ENCODE measurements at regions not wholly inside any gene's neighbourhood (a gene's known extent, or its start where the extent isn't known, plus 50 kb on each side); places are given as distances from the start of the nearest gene placed in this dataset.

DNA sequence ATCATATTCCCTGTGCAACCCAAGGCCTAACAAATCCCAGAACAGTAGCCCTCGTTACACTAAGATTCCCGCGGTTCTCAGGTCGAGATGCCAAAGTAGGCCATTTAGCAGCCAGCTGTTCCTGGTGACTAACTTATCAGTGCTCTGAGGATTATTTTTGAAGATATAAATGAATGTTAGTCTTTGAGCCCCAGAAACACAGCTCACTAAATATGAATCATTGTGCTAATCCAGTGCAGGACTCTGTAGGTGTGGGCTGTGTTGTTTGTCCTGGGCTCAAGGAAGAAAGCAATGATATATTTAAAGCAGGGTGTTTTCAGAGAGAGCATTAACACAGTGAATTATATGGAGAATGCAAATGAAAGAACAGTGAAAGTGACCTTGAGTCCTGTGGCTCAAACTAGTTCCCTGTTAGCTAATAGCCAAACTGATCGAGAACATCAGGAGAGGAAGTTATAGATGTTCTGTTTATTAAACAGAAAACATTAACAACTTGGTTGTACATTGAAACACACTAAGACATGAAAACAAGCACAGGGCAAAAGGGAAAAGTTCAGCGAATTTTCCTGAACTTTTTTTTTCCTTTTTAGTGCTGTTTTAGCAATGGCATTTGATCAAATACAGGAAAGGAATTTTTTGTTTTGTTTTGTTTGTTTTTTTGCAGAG lies 228.3 kb downstream of the RNF152 start:
- no peak overlapping the region for H3K27ac ChIP-seq
- peaks cover 0 to 7% (median 0%) of the 10 kb centered on the region in 4 donors for H3K4me1 ChIP-seq
- no peak overlapping the region for H3K4me3 ChIP-seq
- intact Hi-C loops (cut with DNase I; ENCODE audit: low total_unique reads): no loop called here
- TF ChIP-seq, protein P1, sequence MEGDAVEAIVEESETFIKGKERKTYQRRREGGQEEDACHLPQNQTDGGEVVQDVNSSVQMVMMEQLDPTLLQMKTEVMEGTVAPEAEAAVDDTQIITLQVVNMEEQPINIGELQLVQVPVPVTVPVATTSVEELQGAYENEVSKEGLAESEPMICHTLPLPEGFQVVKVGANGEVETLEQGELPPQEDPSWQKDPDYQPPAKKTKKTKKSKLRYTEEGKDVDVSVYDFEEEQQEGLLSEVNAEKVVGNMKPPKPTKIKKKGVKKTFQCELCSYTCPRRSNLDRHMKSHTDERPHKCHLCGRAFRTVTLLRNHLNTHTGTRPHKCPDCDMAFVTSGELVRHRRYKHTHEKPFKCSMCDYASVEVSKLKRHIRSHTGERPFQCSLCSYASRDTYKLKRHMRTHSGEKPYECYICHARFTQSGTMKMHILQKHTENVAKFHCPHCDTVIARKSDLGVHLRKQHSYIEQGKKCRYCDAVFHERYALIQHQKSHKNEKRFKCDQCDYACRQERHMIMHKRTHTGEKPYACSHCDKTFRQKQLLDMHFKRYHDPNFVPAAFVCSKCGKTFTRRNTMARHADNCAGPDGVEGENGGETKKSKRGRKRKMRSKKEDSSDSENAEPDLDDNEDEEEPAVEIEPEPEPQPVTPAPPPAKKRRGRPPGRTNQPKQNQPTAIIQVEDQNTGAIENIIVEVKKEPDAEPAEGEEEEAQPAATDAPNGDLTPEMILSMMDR (IDR thresholded peaks at IDR 0.05): no peak
- DNase-seq: no peak
- H3K36me3 ChIP-seq: no peaks in the 10 kb centered on the region
- no peaks in the 10 kb centered on the region for H3K27me3 ChIP-seq
- no peaks in the 10 kb centered on the region for H3K9me3 ChIP-seq

- H3K4me3 ChIP-seq: no peak overlapping the region
- H3K36me3 ChIP-seq: no peaks in the 10 kb centered on the region
- TF ChIP-seq, protein P1 (IDR thresholded peaks at IDR 0.05): no peak
- no peaks in the 10 kb centered on the region for H3K9me3 ChIP-seq
- H3K27me3 ChIP-seq: no peaks in the 10 kb centered on the region
- peaks cover 0 to 7% (median 0%) of the 10 kb centered on the region in 4 donors for H3K4me1 ChIP-seq
- intact Hi-C loops (cut with DNase I; ENCODE audit: low total_unique reads): no loop called here
- no peak for DNase-seq
- no peak overlapping the region for H3K27ac ChIP-seq
Measured at GRCh38 chr18:61662726-61663125, 230.1 kb downstream of the RNF152 start.

DNA sequence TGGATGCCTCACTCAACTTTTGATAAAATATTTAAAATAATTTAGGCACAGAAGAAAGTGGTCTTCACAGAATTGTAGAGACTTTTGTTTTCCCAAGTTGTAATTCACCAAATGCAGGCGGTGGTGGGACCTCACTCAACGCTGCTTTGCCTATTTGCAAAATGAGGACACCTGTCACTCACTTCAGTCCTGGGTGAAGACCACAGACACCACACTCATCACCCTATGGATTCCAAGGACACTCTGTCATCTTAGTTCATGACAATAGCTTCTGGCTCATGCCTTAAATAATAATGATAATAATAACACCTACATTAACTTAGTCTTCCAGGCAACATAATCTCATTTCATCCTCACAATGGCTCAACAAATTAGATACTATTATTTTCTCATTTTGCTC lies 234.4 kb downstream of the RNF152 start:
- DNase-seq: no peak
- TF ChIP-seq, protein P1 (IDR thresholded peaks at IDR 0.05): no peak
- H3K27ac ChIP-seq: no peak overlapping the region
- no peaks in the 10 kb centered on the region for H3K4me1 ChIP-seq
- H3K36me3 ChIP-seq: no peaks in the 10 kb centered on the region
- no peaks in the 10 kb centered on the region for H3K9me3 ChIP-seq
- intact Hi-C loops (cut with DNase I; ENCODE audit: low total_unique reads): no loop called here
- no peaks in the 10 kb centered on the region for H3K27me3 ChIP-seq
- no peak overlapping the region for H3K4me3 ChIP-seq

- Histone ChIP-seq H3K4me1 (no peaks in the 10 kb centered on the region), H3K27me3 (no peaks in the 10 kb centered on the region), H3K27ac (no peak overlapping the region), H3K9me3 (no peaks in the 10 kb centered on the region), H3K36me3 (no peaks in the 10 kb centered on the region), H3K4me3 (no peak overlapping the region)
- TF ChIP-seq, protein P1 (IDR thresholded peaks at IDR 0.05): no peak
- intact Hi-C loops (cut with DNase I; ENCODE audit: low total_unique reads): no loop called here
- no peak for DNase-seq
Measured at GRCh38 chr18:61657066-61657732, 235.6 kb downstream of the RNF152 start.

GRCh38 chr18:61655630-61656029 lies 237.2 kb downstream of the RNF152 start:
- DNase-seq: no peak
- TF ChIP-seq, protein P1 (IDR thresholded peaks at IDR 0.05): no peak
- peaks cover 0 to 4% (median 0%) of the 10 kb centered on the region in 4 donors for H3K4me1 ChIP-seq
- no peaks in the 10 kb centered on the region for H3K9me3 ChIP-seq
- no peak overlapping the region for H3K27ac ChIP-seq
- H3K36me3 ChIP-seq: no peaks in the 10 kb centered on the region
- no peaks in the 10 kb centered on the region for H3K27me3 ChIP-seq
- no peak overlapping the region for H3K4me3 ChIP-seq
- intact Hi-C loops (cut with DNase I; ENCODE audit: low total_unique reads): no loop called here

Measured in tibial artery (tissue), 4 donors.